Small intestine (tissue), 7 donors: ENCODE measurements at regions not wholly inside any gene's neighbourhood (a gene's known extent, or its start where the extent isn't known, plus 50 kb on each side); places are given as distances from the start of the nearest gene placed in this dataset.
"Not testable (repeated sequence)": the region's sequence is repeated elsewhere in the genome, so short reads cannot be mapped to it uniquely, and the experiment has no call there.

Source experiments
- DNase-seq, 2 donors: peaks; one replicate each; pipeline versions ENCODE4 v3.0.0 to v3.0.0-alpha.2; 2013
- FAIRE-seq: peaks from 2 replicates; lab custom pipeline; 2012; peaks lifted over from hg19 to GRCh38; lab: Jason Lieb, UNC
- H3K27ac ChIP-seq, 3 donors: one replicate each; pipeline ENCODE4 v1.5.1; 2013; ENCODE audit warnings: low read length in 2 of 3, mild to moderate bottlenecking in 2 of 3, control low read depth in 1 of 3, inconsistent platforms in 1 of 3, low read depth in 1 of 3, moderate library complexity in 1 of 3
- H3K27me3 ChIP-seq, 3 donors: one replicate each; pipeline ENCODE4 v1.6.1; 2013; ENCODE audit warnings: low read length in 3 of 3, inconsistent platforms in 1 of 3; ENCODE audit not compliant: control insufficient read depth in 3 of 3, insufficient read depth in 3 of 3
- H3K36me3 ChIP-seq, 3 donors: one replicate each; pipeline ENCODE4 v1.6.1; 2013; ENCODE audit warnings: low read length in 3 of 3, inconsistent platforms in 1 of 3, low read depth in 1 of 3, mild to moderate bottlenecking in 1 of 3, moderate library complexity in 1 of 3; ENCODE audit not compliant: control insufficient read depth in 3 of 3, insufficient read depth in 2 of 3
- H3K4me1 ChIP-seq, 3 donors: one replicate each; pipeline ENCODE4 v1.6.1; 2013; ENCODE audit warnings: low read length in 2 of 3, inconsistent platforms in 1 of 3, low read depth in 1 of 3, mild to moderate bottlenecking in 1 of 3, moderate library complexity in 1 of 3; ENCODE audit not compliant: control insufficient read depth in 3 of 3, insufficient read depth in 2 of 3
- H3K4me3 ChIP-seq, 3 donors: one replicate each; pipeline ENCODE4 v1.5.1; 2013; ENCODE audit warnings: low read length in 3 of 3, control low read depth in 1 of 3, inconsistent platforms in 1 of 3, low read depth in 1 of 3, mild to moderate bottlenecking in 1 of 3, moderate library complexity in 1 of 3
- H3K9me3 ChIP-seq, 2 donors: one replicate each; pipeline ENCODE4 v1.6.1; 2013; ENCODE audit warnings: low read depth in 1 of 2, low read length in 1 of 2; ENCODE audit not compliant: control insufficient read depth in 2 of 2, insufficient read depth in 1 of 2
- WGBS, 3 donors: extraction: QIAGEN DNeasy Blood & Tissue Kit; methylation state at CpG; one replicate each; pipeline ENCODE4 v1.1.7; 2013; 5-methylcytosine and 5-hydroxymethylcytosine counted together
- donor health status: healthy with polysubstance abuse.
- donor health status: control.
- donor health status: control.
- donor health status: Bipolar disorder and iron deficiency.
- donor health status: healthy.

DNA sequence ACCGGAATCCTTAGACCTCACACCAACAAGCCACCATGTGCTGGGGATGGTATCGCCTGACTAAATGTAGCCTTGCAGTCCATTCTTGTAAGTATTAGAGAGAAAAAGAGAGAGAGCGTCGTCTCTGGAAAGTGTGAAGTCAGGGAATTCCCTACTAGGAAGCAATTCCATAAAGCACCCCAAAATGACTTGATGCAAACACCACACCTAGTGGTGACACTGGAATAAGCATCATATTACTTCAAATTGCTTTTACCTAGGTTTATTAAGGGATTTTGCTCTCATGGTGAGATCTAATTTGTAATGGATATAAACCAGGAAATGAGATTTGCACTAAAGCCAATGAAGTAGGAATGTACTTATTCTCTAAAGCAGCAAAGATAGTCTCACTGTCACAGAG lies 111.4 kb upstream of the METTL9 start:
- not testable (repeated sequence) for H3K4me3 ChIP-seq, DNase-seq, H3K36me3 ChIP-seq, FAIRE-seq, H3K4me1 ChIP-seq, H3K27ac ChIP-seq, H3K9me3 ChIP-seq, H3K27me3 ChIP-seq
- WGBS, 3 donors: 90 to 94% (median 94%) methylated on average over 2 to 4 of the region's 4 CpGs

DNA sequence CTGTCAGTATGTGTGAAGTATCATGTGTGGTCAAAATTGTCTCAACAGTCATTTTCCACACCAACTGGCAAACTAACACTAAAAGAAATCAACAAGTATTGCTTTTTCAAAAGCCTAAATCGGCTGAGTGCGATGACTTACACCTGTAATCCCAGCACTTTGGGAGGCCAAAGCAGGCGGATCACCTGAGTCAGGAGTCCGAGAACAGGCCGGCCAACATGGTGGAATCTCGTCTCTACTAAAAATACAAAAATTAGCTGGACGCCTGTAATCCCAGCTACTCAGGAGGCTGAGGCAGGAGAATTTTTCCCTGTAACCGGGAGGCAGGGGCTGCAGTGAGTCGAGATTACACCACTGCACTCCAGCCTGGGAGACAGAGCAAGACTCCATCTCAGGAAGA lies 100.3 kb upstream of the METTL9 start:
- not testable (repeated sequence) for H3K27ac ChIP-seq, H3K27me3 ChIP-seq, DNase-seq, H3K4me1 ChIP-seq, H3K36me3 ChIP-seq, FAIRE-seq, H3K4me3 ChIP-seq, H3K9me3 ChIP-seq
- 68 to 75% (median 68%) methylated on average over 6 to 7 of the region's 9 CpGs for WGBS, 3 donors

DNA sequence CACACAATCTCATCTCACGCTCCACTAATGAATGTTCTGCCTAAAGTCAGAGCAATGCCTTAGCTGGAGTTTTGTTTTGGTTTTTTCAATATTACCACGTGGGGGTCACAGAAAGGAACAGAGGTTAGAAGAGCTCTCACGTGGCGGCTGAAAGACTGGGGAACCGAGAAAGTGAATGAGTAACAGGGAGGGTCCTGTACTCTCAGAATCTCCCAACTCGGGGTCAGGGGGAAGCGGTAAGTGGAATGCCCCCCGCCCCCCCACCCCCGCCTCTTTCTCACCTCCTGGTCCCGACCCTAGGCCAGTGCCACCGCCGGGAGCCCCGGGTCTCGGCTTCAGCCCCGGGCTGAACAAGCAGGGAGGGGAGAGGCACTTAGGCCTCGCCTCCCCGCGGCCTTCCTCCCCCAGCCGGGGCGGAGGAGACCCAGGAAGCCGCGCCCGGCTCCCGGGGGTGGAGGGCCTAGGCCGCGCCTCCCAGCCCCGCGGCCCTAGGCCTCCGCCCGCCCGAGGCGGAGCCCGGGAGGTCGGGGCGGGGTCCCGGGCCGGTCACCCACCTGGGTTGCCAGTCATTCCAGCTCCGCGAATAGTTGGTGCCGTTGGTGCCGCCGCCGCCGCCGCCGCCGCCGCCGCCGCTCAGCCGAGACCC lies 98.0 kb upstream of the METTL9 start:
- peak; percentile 79 to 85 for DNase-seq
- WGBS, 3 donors: 0 to 1% (median 1%) methylated on average over 20 to 43 of the region's 51 CpGs
- H3K9me3 ChIP-seq, H3K4me1 ChIP-seq, H3K36me3 ChIP-seq, FAIRE-seq, H3K27me3 ChIP-seq: not testable (repeated sequence)
- H3K27ac ChIP-seq: peak overlapping the region; percentile 99 to 100 (median 100)
- H3K4me3 ChIP-seq: peak overlapping the region; percentile 89 to 92 (median 92)

DNA sequence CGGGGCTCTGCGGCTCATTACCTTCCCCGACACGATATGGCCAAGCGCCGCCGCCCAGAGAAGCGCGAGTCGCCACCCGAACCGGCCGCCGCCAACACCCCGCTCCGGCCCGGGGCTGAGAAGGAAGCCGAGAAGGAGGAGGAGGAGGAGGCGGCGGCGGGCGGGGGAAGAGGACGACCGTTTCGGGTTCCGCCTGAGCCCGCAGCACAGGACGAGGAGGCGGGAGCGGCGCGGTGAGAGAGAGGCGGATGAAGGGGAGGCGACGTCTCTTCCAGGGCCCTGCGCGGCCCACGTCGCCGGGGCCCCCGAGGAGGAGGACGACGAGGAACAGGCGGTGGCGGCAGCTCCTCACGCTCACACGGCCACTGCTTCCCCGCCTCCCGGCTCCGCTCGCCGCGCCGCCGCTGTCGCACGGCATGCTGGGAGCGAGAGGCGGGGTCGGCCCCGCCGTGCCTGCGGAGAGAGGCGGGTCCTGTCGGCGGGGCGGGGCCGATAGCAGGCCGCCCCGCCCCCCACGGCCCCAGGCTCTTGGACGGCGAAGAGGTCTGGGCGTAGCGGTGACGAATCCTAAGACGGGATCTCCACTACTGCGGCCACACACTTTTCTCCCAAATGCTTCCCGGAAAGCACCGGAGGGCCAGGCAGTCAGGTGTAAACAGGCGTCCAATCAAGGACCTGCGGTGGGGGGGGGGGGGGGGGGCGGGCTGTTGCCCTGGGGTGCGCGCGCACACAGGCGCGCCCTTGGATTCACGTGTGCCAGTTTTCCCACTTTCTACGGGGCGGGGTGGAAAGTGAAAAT lies 97.3 kb upstream of the METTL9 start:
- FAIRE-seq: no peak
- 0% methylated on average over 67 to 91 of the region's 91 CpGs for WGBS, 3 donors

DNA sequence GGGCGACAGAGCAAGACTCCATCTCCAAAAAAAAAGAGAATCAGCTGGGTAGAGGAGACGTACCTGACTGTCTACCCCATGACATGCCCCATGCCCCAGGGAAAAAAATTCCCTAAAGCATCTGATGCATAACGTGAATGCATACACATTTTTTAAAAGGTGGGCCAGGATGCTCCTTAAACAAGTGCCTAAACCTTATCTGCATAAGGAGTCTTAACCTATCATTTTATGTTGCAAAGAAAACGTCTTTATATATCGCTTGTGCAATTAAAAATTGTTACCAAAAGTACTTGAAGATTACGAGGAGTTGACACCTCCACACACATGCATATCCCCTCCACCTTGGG lies 95.8 kb upstream of the METTL9 start:
- 80 to 90% (median 89%) methylated on average over 6 of the region's 6 CpGs for whole genome bisulfite sequencing, 3 donors
- not testable (repeated sequence) for H3K27me3 ChIP-seq, H3K9me3 ChIP-seq, DNase-seq, FAIRE-seq, H3K4me3 ChIP-seq, H3K4me1 ChIP-seq
- peaks cover 0 to 16% (median 0%) of the 10 kb centered on the region in 3 donors for H3K36me3 ChIP-seq
- H3K27ac ChIP-seq: peak overlapping the region in 1 of 3 donors; percentile 10

More for the DNA sequence above, 97.3 kb upstream of the METTL9 start:
- H3K36me3 ChIP-seq: peaks cover 0 to 7% (median 0%) of the 10 kb centered on the region in 3 donors
- H3K4me1 ChIP-seq: peaks cover 0 to 6% (median 4%) of the 10 kb centered on the region in 3 donors
- peak; percentile 92 to 94 for DNase-seq
- no peaks in the 10 kb centered on the region for H3K27me3 ChIP-seq
- no peaks in the 10 kb centered on the region for H3K9me3 ChIP-seq
- H3K27ac ChIP-seq: peak overlapping the region; percentile 99 to 100 (median 100)
- peak overlapping the region; percentile 89 to 92 (median 92) for H3K4me3 ChIP-seq

DNA sequence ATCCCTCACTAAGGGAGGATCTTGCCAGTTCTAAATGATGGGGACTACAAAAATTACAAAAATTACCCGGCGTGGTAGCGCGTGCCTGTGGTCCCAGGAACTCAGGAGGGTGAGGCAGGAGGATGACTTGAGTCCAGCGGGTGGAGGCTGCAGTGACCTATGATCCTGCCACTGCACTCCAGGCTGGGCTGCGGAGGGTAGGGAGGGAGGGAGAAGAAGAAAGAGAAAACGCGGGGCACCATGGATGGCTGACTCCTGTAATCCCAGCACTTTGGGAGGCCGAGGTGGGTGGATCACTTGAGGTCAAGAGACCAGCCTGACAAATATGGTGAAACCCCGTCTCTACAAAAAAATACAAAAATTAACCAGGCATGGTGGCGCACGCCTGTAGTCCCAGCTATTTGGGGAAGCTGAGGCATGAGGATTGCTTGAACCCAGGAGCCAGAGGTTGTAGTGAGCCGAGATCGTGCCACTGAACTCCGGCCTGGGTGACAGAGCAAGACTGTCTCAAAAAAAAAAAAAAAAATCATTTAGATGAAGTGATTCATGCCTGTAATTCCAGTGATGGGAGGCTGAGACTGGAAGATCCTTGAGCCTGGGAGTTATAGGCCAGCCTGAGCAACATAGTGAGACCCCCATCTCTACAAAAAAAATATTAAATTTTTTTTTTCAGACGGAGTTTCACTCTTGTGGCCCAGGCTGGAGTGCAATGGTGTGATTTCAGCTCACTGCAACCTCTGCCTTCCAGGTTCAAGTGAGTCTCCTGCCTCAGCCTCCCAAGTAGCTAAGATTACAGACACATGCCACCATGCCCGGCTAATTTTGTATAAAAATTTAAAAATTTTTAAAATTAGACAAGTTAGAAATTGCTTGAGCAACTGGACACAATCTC lies 95.2 kb upstream of the METTL9 start:
- Histone ChIP-seq H3K36me3 (peaks cover 0 to 22% (median 0%) of the 10 kb centered on the region in 3 donors), H3K27ac (peak overlapping the region in 1 of 3 donors; percentile 10)
- DNase-seq, H3K4me3 ChIP-seq, H3K27me3 ChIP-seq, H3K4me1 ChIP-seq, H3K9me3 ChIP-seq, FAIRE-seq: not testable (repeated sequence)
- WGBS, 3 donors: 87 to 91% (median 90%) methylated on average over 17 of the region's 17 CpGs

DNA sequence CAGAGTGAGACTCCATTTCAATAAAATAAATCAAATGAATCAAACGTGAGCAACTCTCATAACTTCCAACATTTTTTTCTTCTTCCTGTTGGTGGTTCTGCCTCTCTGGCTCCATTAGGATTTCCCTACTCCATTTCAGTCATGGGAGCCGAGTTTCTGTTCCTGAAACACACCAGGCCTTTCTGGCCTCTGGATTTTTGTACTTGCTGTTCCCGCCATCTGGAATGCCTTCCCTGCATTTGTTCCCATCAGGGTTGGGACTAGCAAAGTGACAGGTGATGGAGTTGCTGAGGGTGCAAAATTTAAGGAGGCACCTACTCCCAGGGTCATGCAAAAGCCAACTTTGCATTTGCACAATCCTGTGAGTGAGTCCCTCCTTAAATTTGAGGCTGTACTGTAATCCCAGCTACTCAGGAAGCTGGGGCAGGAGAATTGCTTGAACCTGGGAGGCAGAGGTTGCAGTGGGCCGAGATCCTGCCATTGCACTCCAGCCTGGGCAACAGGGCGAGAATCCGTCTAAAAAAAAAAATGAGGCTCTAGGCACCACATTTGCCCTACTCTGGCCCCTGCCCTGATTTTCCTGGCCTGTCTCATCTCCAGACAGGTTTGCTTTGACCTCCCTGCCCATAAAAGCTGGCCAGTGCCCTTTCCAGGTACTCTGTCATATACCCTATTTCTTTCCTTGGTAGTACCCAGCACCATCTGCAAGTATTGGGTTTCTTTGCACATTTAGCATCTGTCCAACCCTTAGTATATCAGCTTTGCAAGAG lies 93.4 kb upstream of the METTL9 start:
- not testable (repeated sequence) for H3K9me3 ChIP-seq, H3K4me3 ChIP-seq, FAIRE-seq, H3K27ac ChIP-seq, H3K4me1 ChIP-seq, H3K27me3 ChIP-seq
- 72 to 81% (median 74%) methylated on average over 6 of the region's 6 CpGs for WGBS, 3 donors
- peak in 1 of 2 donors; percentile 34 for DNase-seq
- H3K36me3 ChIP-seq: peaks cover 0 to 38% (median 0%) of the 10 kb centered on the region in 3 donors
